CD1c-positive myeloid dendritic cell (primary cell): ENCODE measurements at regions not wholly inside any gene's neighbourhood (a gene's known extent, or its start where the extent isn't known, plus 50 kb on each side); places are given as distances from the start of the nearest gene placed in this dataset.

ENCODE experiments used
- DNase-seq: peaks from one replicate; pipeline ENCODE4 v3.0.0-alpha.2; 2016; ENCODE audit errors: extremely low spot score

GRCh38 chr7:81606078-81606863 is 163.6 kb downstream of the HGF start:
- DNase-seq = no peak

- DNase-seq = no peak
Observed at GRCh38 chr7:81605493-81605892, 164.4 kb downstream of the HGF start.

GRCh38 chr7:81604808-81605174 is 165.1 kb downstream of the HGF start:
- DNase-seq = no peak

GRCh38 chr7:81604075-81604807 is 165.6 kb downstream of the HGF start:
- DNase-seq = no peak

- no peak for DNase-seq
Observed at GRCh38 chr7:81600608-81601007, 169.2 kb downstream of the HGF start.

GRCh38 chr7:81598951-81599350 is 170.9 kb downstream of the HGF start:
- DNase-seq = no peak

- DNase-seq = no peak
Observed at GRCh38 chr7:81594767-81595166, 175.1 kb downstream of the HGF start.

- no peak for DNase-seq
Observed at GRCh38 chr7:81590131-81590530, 179.7 kb downstream of the HGF start.

- no peak for DNase-seq
Observed at GRCh38 chr7:81584667-81585066, 185.2 kb downstream of the HGF start.

- no peak for DNase-seq
Observed at GRCh38 chr7:81583882-81584533, 185.8 kb downstream of the HGF start.

- DNase-seq = no peak
Observed at GRCh38 chr7:81583090-81583489, 186.8 kb downstream of the HGF start.

GRCh38 chr7:81577642-81578340 is 192.1 kb downstream of the HGF start:
- no peak for DNase-seq

GRCh38 chr7:81574723-81575326 is 195.0 kb downstream of the HGF start:
- DNase-seq = no peak

- DNase-seq = no peak
Observed at GRCh38 chr7:81573932-81574331, 195.9 kb downstream of the HGF start.

GRCh38 chr7:81573128-81573527 is 196.7 kb downstream of the HGF start:
- no peak for DNase-seq

- DNase-seq = no peak
Observed at GRCh38 chr7:81562581-81562980, 207.3 kb downstream of the HGF start.

GRCh38 chr7:81560708-81561107 is 209.1 kb downstream of the HGF start:
- no peak for DNase-seq

GRCh38 chr7:81549484-81550016 is 220.3 kb downstream of the HGF start:
- DNase-seq = no peak

GRCh38 chr7:81534996-81535395 is 234.9 kb downstream of the HGF start:
- DNase-seq = no peak

GRCh38 chr7:81534446-81534845 is 235.4 kb downstream of the HGF start:
- no peak for DNase-seq

GRCh38 chr7:81533931-81534330 is 235.9 kb downstream of the HGF start:
- DNase-seq = no peak

- DNase-seq = no peak
Observed at GRCh38 chr7:81533426-81533825, 236.4 kb downstream of the HGF start.
